SU-DHL-6 (cell line): ENCODE measurements at regions not wholly inside any gene's neighbourhood (a gene's known extent, or its start where the extent isn't known, plus 50 kb on each side); places are given as distances from the start of the nearest gene placed in this dataset.

ENCODE experiments used
- H2AFZ ChIP-seq: fragments of 200-600 bp; sonication (generic); 2 replicates; pipeline ENCODE4 v1.6.1; 2014; ENCODE audit warnings: low read depth, mild to moderate bottlenecking, moderate library complexity, mixed read lengths, antibody characterized with exemption, low read length; ENCODE audit not compliant: severe bottlenecking
- H3F3A ChIP-seq: fragments of 200-600 bp; shearing (Covaris generic); 2 replicates; pipeline ENCODE4 v1.6.0; 2016; ENCODE audit warnings: antibody characterized with exemption, mild to moderate bottlenecking; ENCODE audit not compliant: insufficient read depth
- H3K27ac ChIP-seq: fragments of 200-600 bp; sonication (generic); 2 replicates; pipeline ENCODE4 v1.5.1; 2016; ENCODE audit warnings: low read depth, mild to moderate bottlenecking, low read length, moderate library complexity, mixed read lengths
- H3K27me3 ChIP-seq: fragments of 200-600 bp; sonication (generic), shearing (Covaris generic); 2 replicates; pipeline ENCODE4 v1.6.0; 2014; ENCODE audit warnings: mild to moderate bottlenecking, low read length
- H3K36me3 ChIP-seq: fragments of 200-600 bp; sonication (generic); 2 replicates; pipeline ENCODE4 v1.6.1; 2014; ENCODE audit warnings: mild to moderate bottlenecking, low read length, mixed read lengths
- H3K4me2 ChIP-seq: fragments of 300-600, 200-600 bp; shearing (Covaris generic), sonication (generic); 2 replicates; pipeline ENCODE4 v1.6.0; 2014; ENCODE audit warnings: low read length, low read depth, mild to moderate bottlenecking; ENCODE audit not compliant: poor library complexity, severe bottlenecking
- H3K4me3 ChIP-seq: fragments of 200-600 bp; sonication (generic); 2 replicates; pipeline ENCODE4 v1.5.1; 2014; ENCODE audit warnings: antibody characterized with exemption, low read length, mild to moderate bottlenecking, mixed read lengths; ENCODE audit not compliant: insufficient read depth, poor library complexity, severe bottlenecking
- H3K79me2 ChIP-seq: fragments of 200-600 bp; sonication (generic); 2 replicates; pipeline ENCODE4 v1.6.1; 2014; ENCODE audit warnings: mild to moderate bottlenecking, low read length, moderate library complexity; ENCODE audit not compliant: insufficient read depth
- H3K9ac ChIP-seq: fragments of 200-600 bp; sonication (generic); 2 replicates; pipeline ENCODE4 v1.7.0; 2014; ENCODE audit warnings: mild to moderate bottlenecking, low read length
- H3K9me2 ChIP-seq: fragments of 200-600 bp; sonication (generic); replicated peaks from 2 replicates; pipeline ENCODE4 v1.6.1; 2014; ENCODE audit warnings: low read length; ENCODE audit not compliant: insufficient read depth
- H3K9me3 ChIP-seq: fragments of 200-600 bp; sonication (generic); 2 replicates; pipeline ENCODE4 v1.6.1; 2014; ENCODE audit warnings: low read length, mixed read lengths; ENCODE audit not compliant: insufficient read depth
- H4K20me1 ChIP-seq: fragments of 200-600 bp; sonication (generic); 2 replicates; pipeline ENCODE4 v1.6.1; 2014; ENCODE audit warnings: low read depth, mild to moderate bottlenecking, antibody characterized with exemption, low read length, moderate library complexity, mixed read lengths
- EZH2phosphoT487 ChIP-seq: fragments of 200-600 bp; sonication (generic), shearing (Covaris generic); conservative IDR thresholded peaks from 2 replicates; pipeline ENCODE4 v1.6.1; 2018; ENCODE audit warnings: mild to moderate bottlenecking, antibody characterized with exemption, low read length, moderate library complexity, mixed read lengths
- TF ChIP-seq, protein P1 (sequence below): fragments of 200-600 bp; sonication (generic); IDR thresholded peaks from one replicate; pipeline ENCODE4 v1.5.1; 2017; ENCODE audit warnings: antibody characterized with exemption, mild to moderate bottlenecking, low read length, moderate library complexity; ENCODE audit not compliant: insufficient read depth, poor library complexity, severe bottlenecking

DNA sequence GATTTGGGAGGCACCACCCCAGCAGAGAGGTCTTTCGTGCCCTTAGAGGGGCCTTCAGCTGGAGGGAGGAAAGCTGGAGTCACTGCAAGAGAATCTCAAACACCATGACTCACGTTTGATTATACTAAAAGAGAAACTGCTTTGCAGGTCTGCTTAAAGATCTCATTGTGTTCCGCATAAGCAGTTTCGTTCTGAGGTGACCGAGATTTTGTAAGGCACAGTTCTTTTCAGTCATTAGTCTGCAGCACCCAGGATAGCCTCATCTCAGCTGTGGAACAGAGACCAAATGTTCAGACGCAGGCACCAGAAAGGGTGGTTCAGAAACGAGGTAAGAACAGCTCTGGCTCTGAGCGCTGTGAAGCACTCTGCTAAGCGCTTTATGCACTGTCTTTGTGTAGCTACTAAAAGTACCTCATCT is 71.2 kb upstream of the GTF3A start:
- Histone ChIP-seq H3F3A (no peaks in the 10 kb centered on the region), H3K79me2 (no peaks in the 10 kb centered on the region), H3K27ac (no peak overlapping the region), H2AFZ (peak overlapping the region; percentile 11), H3K9me3 (no peaks in the 10 kb centered on the region), H4K20me1 (no peaks in the 10 kb centered on the region), H3K4me2 (peak overlapping the region; percentile 30), H3K36me3 (no peaks in the 10 kb centered on the region), H3K4me3 (no peak overlapping the region), H3K9me2 (no peaks in the 10 kb centered on the region), H3K9ac (no peak overlapping the region), H3K27me3 (no peaks in the 10 kb centered on the region)
- no peak for TF ChIP-seq EZH2phosphoT487
- TF ChIP-seq, protein P1, sequence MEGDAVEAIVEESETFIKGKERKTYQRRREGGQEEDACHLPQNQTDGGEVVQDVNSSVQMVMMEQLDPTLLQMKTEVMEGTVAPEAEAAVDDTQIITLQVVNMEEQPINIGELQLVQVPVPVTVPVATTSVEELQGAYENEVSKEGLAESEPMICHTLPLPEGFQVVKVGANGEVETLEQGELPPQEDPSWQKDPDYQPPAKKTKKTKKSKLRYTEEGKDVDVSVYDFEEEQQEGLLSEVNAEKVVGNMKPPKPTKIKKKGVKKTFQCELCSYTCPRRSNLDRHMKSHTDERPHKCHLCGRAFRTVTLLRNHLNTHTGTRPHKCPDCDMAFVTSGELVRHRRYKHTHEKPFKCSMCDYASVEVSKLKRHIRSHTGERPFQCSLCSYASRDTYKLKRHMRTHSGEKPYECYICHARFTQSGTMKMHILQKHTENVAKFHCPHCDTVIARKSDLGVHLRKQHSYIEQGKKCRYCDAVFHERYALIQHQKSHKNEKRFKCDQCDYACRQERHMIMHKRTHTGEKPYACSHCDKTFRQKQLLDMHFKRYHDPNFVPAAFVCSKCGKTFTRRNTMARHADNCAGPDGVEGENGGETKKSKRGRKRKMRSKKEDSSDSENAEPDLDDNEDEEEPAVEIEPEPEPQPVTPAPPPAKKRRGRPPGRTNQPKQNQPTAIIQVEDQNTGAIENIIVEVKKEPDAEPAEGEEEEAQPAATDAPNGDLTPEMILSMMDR: no peak

DNA sequence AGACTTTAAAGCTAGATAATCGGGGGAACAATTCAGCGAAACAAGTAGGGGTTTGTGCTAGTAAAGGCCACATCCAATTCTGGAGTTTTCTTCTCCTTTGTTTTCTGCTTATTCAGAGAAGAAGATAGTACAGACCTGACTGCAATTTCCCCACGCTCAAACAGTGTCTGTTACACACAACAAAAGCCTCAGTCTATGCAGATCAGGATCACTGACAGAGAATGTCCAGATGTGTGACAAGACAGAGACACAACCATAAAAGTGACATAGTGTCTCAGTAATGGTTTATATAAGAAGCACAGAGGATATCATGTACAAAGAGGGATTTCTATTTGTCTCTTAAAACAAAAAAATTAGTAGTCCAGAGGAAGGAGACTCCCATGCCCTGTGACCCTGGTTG is 70.7 kb upstream of the GTF3A start:
- Histone ChIP-seq H3K27me3 (no peaks in the 10 kb centered on the region), H2AFZ (peak overlapping the region; percentile 11), H3K27ac (no peak overlapping the region), H3K79me2 (no peaks in the 10 kb centered on the region), H3K4me2 (no peak overlapping the region), H3K9me3 (no peaks in the 10 kb centered on the region), H3K9ac (no peak overlapping the region), H3F3A (no peaks in the 10 kb centered on the region), H3K9me2 (no peaks in the 10 kb centered on the region), H3K36me3 (no peaks in the 10 kb centered on the region), H4K20me1 (no peaks in the 10 kb centered on the region), H3K4me3 (no peak overlapping the region)
- TF ChIP-seq, protein P1: no peak
- no peak for TF ChIP-seq EZH2phosphoT487

DNA sequence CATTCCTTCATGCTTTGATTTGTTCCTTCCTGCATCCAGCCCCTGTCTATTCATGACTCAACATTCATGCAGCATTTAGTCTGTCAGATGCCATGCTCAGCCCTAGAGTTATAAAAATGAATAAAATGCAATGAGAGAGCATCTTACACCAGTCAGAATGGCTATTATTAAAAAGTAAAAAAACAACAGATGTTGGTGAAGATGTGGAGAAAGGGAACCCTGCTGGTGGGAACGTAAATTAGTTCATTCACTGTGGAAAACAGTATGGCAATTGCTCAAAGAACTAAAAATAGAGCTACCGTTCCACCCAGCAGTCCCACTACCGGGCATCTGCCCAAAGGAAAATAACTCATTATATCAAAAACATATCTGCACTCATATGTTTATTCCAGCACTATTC is 70.0 kb upstream of the GTF3A start:
- no peaks in the 10 kb centered on the region for H3K27me3 ChIP-seq
- no peaks in the 10 kb centered on the region for H3K36me3 ChIP-seq
- no peaks in the 10 kb centered on the region for H3K9me3 ChIP-seq
- no peak overlapping the region for H3K27ac ChIP-seq
- no peaks in the 10 kb centered on the region for H3K79me2 ChIP-seq
- no peaks in the 10 kb centered on the region for H3K9me2 ChIP-seq
- no peak overlapping the region for H2AFZ ChIP-seq
- H4K20me1 ChIP-seq: no peaks in the 10 kb centered on the region
- TF ChIP-seq EZH2phosphoT487: no peak
- TF ChIP-seq, protein P1: no peak
- H3K9ac ChIP-seq: no peak overlapping the region
- H3K4me3 ChIP-seq: no peak overlapping the region
- H3K4me2 ChIP-seq: no peak overlapping the region
- no peaks in the 10 kb centered on the region for H3F3A ChIP-seq

DNA sequence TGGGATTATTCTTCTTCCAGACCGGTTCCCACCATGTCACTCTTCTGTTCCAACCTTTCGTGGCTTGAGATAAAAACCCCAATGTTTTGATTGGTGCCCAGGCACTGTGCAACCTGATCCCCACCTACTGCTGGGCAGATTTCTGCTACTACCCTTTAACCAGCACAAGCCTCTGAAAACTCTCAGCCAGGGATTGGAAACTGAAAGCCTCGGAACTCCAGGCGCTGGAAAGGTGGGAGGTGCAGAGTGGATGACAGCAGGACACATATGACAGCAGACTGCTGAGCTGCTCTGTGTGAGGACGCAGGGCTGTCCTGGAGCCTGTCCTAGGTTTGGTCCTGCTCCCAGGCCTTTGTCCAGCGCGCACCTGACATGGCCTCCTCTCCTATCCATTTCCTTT is 68.5 kb upstream of the GTF3A start:
- Histone ChIP-seq H3F3A (no peaks in the 10 kb centered on the region), H2AFZ (no peak overlapping the region), H3K27me3 (no peaks in the 10 kb centered on the region), H3K9me3 (no peaks in the 10 kb centered on the region), H3K36me3 (no peaks in the 10 kb centered on the region), H3K4me2 (no peak overlapping the region), H3K79me2 (no peaks in the 10 kb centered on the region), H4K20me1 (no peaks in the 10 kb centered on the region), H3K9me2 (no peaks in the 10 kb centered on the region), H3K4me3 (no peak overlapping the region), H3K9ac (no peak overlapping the region), H3K27ac (no peak overlapping the region)
- TF ChIP-seq EZH2phosphoT487: no peak
- TF ChIP-seq, protein P1: no peak
